NCI-H1694 (cell line): ENCODE measurements at regions not wholly inside any gene's neighbourhood (a gene's known extent, or its start where the extent isn't known, plus 50 kb on each side); places are given as distances from the start of the nearest gene placed in this dataset.

Source experiments
- DNase-seq: peaks from one replicate; lab custom pipeline; 2025; lab: John Stamatoyannopoulos, UW

DNA sequence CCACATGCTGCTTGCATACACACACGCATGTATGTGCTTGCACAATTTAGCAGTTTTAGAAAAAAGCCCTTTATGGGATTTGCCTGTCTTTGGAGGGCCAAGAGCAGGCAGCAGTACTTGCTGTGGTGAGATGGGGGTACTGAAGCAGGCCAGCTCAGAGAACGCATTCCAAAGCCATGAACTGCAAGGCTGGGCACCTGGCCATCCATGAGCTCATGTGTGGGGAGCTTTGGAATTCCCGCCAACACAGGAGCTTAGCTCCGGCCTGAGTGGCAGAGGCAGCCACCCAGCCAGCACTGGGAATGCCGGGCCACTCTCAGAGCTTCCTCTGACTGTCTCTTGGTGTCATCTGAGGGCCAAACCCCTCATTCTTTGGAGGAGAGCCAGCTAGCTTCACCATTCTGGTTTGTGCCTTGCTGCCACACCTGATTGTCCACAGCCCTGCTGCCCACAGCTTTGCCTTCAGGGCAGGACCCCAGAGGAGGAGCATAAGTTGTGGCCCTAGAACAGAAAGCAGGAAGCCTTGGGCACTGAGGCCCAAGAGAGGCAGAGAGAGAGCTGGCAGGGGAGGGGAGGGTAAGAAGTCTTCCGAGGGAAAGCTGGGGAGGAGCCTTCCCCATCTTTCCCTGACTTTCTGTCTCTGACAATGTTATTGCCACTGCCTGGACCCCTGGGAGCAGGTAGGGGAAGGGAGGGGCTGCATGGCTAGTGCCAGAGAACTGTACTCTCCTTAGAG, 92.1 kb upstream of the POU3F1 start:
- DNase-seq, result peak; percentile 68

DNA sequence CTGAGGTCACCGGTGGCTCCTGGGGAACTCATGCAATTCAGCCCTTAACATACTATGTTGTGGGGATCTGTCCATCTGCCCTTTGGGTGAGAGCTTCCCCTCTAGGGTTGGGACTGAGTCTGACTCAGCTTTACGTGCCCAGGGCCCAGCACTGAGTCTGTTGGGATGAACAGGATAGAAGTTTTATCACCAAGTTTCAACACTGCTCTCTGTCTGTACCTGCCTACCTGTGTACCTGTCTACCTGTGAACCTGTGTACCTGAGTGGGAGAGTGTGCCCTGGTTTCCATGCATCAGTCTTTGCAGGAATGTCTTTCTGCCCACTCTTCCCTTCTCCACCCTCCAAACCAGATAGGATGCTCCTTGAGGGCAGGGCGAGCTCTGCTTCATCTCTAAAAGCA, 90.6 kb upstream of the POU3F1 start:
- no peak for DNase-seq

DNA sequence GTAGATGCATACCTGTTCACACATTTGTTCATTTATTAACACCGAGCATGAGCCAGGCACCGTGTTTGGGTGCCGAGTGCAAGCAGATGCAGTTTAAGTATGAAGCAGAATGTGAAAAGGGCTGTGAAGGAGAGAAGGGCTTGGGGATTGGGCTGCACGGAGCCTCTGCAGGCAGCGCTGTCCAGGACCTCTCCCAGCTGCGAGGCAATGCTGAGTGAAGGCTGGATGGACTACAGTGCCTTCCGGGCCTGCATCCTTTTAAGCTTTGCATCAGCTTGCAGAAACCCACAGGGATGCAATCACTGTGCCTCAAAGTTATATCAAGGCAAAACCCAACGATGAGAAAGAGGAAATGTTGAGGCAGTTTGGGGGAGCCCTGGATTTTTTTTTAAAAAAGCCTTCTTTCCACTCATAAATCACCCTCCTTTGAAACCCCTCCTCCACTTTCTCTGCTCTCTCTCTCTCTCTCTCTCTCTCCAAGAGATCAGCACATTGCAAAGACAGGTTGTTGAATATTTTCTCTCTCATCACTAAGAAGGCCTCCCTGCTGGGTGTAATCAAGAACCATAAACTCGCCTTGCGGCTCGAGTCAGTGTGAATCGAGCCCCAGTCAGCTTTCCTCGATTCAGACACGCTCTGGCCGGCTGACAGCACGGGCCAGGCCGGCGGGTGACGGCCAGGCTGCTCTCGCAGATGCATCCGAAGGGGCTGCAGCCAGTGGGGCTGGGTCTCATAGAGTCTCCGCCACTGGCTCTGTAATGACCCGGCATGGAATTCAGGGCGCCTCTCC, 89.2 kb upstream of the POU3F1 start:
- no peak for DNase-seq

DNA sequence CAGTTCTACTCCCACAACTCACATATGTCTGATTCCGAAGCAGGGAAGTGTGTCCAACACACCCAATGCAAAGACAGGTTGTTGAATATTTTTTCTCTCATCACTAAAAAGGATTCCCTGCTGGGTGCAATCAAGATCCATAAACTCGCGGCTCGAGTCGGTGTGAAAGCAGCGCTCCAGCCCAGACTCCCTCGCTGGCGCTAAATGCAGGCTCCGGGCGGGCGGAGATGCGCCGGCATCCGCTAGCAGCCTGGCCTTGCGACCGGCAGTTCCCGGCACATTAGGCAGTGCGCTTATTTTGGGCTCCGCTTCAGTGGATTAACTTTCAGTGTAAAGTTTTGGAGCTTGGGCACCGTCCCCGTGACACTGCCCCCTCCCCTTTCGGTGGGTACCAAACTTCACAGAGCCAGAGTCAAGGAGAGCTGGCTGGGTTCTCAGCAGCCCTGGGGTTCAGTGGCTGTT, 87.7 kb upstream of the POU3F1 start:
- DNase-seq, result no peak

DNA sequence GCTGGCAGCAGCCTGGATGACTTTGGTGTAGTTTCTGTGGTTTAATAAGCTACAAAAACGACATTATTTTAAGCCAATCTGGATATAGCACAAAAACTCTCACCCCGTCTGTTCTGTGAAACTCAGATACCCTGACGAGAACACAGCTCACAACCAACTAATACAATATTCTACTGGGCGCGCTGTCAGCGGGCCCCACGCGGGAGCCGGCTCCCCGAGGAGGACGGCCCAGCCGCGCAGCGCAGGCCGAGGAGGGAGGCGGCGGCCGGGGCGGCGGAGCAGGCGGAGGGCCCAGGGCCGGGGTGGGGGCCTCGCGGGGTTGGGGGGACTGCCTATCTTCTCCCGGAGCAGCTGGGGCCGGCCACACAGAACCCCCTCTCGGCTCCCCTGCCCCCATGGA, 87.2 kb upstream of the POU3F1 start:
- no peak for DNase-seq

DNA sequence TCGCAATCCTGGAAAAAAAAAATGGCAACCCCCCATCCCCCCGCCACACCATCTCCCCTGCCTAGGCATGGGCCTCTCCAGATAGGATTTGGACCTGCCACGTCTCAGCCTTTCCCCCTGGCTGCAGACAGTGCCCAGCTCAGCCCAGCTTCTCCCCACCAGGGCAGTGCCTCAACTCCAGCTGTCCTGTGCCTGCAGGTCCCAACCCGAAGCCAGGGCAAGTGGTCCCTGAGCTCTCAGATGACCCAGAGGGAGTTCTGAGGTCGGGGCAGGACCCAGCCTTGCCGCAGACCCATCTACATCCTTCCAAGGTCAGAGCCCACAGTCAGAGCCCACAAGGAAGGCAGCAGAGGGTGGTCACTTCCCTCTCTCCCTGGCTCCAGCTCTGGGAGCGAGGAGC, 86.7 kb upstream of the POU3F1 start:
- DNase-seq, result no peak

DNA sequence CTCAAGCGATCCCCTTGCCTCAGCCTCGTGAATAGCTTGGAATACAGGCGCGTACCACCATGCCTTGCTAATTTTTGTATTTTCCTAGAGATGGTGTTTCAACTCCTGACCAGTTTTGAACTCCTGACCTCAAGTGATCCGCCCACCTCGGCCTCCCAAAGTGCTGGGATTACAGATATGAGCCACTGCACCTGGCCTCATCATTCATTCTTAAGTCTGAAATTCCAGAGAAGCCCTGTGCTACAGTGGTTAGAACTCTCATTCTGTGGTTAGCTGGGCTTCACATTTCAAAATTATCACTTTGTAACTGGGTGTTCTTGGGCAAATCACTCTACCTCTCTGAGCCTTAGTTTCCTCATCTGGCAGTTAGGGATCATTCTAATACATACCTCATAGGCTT, 86.1 kb upstream of the POU3F1 start:
- no peak for DNase-seq

DNA sequence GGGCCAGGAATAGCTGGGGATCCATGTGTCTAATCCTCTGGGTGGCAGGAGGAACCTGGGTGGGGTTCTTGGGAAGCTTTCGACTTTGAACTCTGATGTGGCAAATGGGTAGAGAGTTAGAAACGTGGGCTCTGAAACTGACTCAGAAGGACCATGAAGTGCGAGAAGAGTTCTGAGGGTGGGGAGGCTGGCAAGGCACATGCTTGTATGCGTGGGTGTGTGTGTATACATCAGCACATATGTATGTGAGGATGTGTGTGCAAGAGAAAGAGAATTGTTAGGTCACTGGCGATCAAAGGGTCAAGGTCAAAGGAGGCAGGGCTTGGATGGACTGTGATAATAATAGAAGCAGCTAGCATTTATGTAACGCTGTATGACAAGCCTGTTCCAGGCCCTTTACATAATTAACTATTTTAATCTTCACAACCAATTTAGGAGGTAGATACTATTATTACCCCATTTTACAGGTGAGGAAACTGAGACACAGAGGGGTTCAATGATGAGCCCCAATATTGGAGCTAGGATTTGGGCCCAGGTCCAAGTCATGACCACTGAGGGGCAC, 84.5 kb upstream of the POU3F1 start:
- DNase-seq, result no peak

DNA sequence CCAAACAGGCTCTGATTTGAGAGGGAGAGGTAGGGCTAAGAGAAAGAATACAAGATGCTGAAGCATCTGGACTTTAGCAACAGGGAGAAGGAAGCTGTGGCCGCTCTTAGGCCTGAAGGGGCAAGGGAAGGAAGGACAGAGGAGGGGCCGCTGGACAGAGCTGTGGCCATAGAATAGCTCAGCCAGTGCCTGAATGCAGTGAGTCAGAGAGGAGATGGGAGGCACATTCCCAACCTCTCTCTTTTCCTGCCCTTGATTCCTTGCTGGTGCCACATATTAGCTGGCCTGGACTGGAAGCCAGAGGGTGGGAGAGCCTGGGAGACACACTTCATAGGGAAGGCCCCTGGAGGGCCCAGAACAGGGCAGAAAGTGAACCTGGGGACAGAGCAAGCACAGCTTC, 83.4 kb upstream of the POU3F1 start:
- DNase-seq, result no peak

DNA sequence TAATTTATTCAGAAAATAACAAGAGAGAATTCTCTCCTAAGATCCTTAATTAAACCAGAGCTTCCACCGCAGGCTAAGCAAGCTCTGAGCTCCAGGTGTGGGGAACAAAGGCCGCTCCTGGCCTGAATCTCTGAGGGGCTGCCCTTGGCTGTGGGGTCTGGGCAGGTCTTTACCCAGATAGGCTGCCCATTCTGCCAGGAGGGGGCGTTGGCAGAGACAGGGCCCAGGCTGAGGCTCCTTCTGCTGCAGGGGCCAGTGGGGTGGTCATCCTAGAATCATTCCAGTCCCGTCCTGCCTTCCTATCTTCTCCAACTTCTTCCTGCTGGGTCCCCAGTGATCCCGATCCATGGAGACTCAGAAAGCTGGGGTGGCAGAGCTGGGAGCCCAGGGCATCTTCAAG, 82.9 kb upstream of the POU3F1 start:
- DNase-seq, result no peak

DNA sequence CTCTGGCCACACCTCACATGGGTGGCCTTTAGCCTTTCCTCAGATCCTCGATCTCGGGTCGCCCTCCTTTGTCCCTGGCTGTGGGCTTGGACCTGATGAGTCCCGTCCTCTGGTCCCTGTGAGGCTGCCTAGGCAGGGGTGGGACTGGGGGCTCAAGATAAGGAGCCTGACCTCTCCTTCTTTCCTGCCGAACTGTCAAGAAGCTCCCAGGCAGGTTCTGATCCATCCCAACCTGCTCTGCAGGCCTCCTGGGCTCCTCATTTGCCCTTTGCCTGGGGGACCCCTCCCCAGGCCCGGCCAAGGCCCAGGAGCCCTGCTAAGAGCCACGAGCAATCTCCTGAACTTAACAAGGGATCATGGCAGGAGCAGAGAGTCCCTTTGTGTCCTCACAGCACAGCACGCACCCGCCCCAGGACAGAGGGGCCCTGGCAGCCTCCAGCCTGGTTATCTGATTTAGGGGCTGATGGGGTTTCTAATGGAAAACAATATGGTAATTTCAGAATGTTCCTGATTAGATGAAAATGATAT, 82.4 kb upstream of the POU3F1 start:
- no peak for DNase-seq

DNA sequence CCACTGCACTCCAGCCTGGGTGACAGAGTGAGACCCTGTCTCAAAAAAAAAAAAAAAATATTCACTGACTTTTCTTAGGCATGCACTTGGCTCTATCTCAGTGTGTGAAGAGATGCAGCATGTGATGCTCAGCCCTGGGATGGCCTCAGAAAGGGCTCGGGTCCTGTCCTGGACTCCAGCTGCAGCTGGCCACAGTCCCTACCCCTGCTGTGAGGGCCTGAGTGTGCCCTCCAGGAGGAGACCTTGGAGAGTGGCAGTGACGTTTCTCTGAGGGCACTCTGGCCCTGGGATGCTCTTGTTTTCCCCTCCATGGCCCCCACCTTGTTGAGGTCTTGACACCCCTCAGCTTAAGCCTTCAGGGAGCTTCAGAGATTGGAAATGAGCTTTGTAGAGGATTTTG, 81.9 kb upstream of the POU3F1 start:
- no peak for DNase-seq

DNA sequence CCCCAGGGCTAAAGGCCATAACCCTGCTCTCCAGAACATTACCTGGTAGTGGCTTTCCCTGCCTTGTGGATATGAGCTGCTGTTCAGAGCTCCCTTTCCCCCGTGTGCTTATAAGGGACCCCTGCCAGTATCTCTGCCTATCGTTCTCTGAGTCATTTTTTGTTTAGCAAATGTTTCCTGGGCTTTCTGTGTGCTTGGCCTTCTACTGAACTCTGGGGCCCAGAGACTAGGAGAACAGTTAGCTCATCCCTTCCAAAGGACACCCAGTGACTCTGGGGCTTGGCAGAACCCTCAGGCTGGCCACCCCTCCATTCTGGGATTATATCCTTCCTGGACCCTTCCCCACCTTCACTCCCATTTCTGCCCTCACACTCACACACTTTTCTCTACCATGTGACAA, 80.8 kb upstream of the POU3F1 start:
- no peak for DNase-seq

DNA sequence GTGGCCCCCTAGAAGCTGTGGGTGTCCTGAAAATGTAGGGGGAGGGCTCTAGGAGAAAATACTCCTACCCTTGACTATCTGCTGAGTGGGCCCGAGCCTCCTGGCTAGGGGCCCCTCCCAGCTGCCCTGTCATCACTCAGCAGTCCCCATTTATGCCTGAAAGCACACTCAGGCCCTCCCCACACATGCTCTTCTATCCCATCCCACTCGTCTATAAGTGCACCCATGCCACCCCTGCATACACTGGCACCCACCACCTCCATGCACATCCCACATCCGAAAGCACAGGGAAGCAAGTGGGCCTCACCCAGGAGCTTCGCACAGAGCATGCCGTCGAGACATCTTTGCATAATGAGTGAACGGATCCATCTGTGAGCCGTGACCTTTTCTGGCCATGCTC, 80.4 kb upstream of the POU3F1 start:
- DNase-seq, result no peak

DNA sequence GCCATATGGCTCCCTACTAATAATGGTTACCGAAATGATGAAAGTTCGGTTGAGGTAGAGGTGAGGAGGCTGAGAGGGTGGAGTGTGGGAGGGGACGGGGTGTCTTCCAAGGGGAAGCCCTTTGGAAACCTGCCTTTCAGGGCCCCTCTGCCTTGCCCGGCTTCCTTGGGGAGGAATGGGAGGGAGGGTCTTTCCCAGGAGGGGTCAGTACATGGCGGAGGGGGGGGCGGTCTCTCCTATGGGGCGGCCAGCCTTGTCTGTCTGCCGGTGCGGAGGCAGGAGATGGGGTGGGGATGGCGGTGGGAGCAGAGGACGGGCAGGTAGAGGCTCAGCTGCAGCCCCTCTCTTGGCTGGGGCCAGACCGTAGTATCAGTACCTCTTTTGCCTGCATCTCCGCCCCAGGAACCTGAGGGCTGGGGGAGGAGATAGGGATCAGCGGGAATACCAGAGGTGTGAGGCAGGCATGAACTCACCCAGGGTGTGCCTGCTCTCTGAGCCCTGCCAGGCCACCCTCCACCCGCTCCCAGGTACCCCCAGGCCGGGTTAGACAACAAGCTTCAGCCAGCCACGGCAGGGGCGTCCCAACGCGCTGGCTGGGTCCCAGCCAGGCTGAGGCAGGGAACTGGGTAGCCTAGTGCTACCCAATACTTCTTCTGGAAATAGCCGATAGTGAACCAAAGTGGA, 79.4 kb upstream of the POU3F1 start:
- no peak for DNase-seq

DNA sequence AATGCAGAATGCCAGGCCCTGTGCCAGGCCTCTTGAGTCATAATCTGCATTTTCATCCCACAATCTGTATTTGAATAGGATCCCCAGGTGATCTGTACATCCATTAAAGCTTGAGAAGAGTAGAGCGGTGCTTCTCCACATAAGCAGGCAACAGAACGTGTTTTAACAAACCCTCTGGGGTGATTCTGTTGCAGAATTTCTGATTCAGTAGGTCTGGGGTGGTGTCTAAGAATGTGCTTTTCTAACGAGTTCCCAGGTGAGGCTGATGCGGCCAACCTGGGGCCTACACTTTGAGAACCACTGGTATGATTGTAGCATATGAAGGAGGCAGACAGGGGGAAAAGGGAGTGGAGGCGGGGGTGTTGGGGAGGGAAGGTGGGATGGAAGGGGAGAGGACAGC, 78.4 kb upstream of the POU3F1 start:
- no peak for DNase-seq

DNA sequence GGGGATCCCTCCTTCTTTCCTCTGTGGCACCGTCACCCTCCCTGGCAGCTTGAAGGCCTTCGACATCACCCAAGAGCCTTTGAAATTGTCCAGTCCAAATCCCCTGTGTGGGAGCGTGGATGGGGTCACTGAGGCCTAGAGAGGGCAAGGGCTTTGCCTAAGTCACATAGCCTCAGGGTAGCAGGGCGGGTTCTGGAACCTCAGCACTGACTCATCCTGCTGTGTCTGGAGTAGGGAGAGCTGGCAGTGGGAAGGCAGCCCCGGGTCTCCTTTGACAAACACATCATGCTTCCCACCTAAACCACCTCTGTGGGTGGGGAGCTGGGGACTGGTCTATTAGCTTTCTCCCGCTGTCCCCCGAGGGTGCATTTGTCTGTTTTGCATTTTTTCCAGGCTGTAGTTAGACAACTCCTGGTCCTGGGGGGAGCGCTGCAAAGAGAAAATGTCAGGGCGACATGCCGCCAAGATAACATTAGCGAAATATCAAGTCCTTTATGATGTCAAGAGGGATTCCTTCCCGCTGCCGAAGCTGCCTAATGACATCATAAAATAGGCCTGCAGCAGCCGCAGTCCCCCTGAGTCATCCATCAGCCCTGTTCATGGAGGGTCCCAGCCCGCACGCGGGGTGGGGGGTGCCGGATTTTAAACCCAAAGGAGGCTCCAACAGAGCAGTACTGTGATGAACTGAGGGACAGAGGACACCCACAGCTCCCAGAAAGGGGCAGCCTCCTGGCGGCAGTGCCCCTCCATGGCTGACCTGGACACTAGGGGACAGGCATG, 77.0 kb upstream of the POU3F1 start:
- DNase-seq, result no peak

DNA sequence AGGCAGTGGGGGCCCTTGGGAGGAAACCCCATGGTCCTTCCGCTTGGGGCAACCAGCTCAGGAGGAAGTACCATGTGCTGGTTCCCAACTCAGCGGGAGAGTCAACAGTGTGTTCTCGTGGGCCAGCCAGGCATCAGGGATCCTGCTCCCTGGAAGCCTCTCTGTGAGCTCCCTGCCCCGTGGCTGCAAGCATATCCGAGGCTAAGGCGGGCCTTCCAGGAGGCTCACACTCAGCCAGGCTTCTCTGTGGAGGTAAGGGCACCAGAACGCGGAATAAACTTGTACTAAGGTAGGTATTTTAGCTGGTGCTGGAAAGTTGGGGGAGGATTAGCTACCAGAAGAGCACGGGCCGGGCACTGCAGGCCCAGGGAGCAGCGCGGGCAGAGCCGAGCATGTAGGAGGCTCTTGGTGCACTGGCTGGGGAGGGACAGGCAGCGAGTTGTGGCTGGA, 74.7 kb upstream of the POU3F1 start:
- no peak for DNase-seq

DNA sequence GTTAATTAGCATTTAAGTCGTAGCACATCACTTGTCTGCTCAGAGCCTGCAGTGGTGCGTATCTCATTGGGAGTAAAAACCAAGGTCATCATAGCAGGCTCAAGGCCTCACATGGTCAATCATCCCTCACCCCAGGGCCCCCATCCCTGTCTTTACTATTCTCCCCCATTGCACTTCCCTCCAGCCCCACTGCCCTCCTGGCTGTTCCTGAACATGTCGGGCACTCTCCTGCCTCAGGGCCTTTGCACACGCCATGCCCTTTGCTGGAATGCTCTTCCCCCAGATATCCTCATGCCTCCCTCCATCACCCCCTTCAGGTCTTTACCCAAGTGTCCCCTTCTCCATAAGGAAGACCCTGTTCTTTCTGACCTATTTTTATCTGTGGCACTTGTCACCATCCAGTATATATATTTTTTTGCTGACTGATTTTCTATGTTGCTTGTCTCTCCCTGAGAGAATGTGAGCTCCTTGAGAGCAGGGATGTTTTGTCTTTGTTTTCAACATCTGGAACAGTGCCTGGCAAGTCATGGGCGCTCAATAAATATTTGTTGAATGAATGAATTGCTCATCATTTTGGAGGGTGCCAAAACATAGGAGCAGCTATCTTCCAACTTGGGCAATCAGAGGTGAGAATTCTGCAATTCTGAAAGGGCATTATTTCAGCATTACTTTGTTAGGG, 74.1 kb upstream of the POU3F1 start:
- no peak for DNase-seq

DNA sequence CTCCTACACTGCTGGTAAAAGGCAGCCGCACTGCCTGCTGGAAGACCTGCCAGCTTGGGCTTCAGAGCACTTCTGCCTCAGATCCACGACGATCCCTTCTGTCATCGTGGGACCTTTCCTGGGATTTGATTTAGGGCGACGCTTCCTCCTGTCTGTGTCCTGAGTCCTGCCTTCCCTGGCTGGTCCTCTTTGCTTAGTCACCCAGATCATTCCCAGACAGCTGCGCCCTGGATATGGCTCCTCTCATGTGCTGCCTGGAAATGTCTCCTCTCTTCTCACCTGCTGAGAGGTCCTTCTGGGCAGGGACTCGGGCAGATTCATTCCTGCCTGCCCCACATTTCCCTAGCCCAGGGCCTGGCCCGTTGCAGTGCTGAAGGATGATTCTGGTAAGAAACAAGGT, 72.4 kb upstream of the POU3F1 start:
- DNase-seq, result no peak

DNA sequence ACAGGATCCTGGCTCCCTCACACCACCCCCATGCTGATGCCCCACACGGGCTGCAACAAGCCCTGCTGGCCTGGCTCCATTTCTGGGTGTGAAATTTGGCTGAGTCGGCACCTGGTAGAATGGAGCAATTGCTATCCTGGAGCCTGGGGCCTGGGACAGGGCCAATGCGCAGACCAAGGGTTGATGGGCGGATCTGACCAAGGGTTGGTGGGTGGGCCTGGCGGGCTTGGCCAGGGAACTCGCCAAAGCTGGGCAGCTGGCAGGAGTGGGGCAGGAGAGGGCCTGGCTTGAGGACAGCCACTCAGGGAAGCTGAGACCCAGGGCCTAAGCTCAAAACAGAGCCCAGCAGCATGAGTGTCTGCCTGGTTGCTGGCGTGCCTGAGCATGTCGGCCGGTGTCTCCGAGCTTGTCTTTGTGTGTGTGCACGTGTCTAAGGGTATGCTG, 70.9 kb upstream of the POU3F1 start:
- peak; percentile 38 for DNase-seq
